ENCODE measurements at regions not wholly inside any gene's neighbourhood (a gene's known extent, or its start where the extent isn't known, plus 50 kb on each side); places are given as distances from the start of the nearest gene placed in this dataset.

GRCh38 chr11:115682888-115683287 lies 178.7 kb upstream of the CADM1 start:
- no peak for TF ChIP-seq POLR2A (IDR thresholded peaks at IDR 0.05)
- no peak for TF ChIP-seq CTCF (IDR thresholded peaks at IDR 0.05)
